ENCODE measurements at regions not wholly inside any gene's neighbourhood (a gene's known extent, or its start where the extent isn't known, plus 50 kb on each side); places are given as distances from the start of the nearest gene placed in this dataset.

DNA sequence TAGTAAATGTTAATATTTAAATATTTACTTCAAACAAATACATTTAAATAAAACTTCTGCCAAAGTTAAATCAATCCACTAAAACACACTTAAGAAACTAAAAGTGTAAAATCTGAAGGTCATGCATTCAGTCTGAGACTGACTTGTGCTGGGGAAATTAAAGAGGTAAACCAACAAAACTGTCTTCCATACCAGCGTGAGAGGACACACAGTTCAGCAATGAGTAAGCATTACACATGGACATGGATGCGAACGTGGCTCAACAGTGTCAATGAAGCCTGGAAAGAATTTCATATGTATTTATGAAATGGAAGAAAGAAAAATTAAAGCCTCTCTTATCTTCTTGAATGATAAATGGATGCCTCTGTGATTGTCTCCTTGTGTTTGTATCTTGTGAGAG, 1052.3 kb downstream of the AACS start:
- TF ChIP-seq, protein P1, sequence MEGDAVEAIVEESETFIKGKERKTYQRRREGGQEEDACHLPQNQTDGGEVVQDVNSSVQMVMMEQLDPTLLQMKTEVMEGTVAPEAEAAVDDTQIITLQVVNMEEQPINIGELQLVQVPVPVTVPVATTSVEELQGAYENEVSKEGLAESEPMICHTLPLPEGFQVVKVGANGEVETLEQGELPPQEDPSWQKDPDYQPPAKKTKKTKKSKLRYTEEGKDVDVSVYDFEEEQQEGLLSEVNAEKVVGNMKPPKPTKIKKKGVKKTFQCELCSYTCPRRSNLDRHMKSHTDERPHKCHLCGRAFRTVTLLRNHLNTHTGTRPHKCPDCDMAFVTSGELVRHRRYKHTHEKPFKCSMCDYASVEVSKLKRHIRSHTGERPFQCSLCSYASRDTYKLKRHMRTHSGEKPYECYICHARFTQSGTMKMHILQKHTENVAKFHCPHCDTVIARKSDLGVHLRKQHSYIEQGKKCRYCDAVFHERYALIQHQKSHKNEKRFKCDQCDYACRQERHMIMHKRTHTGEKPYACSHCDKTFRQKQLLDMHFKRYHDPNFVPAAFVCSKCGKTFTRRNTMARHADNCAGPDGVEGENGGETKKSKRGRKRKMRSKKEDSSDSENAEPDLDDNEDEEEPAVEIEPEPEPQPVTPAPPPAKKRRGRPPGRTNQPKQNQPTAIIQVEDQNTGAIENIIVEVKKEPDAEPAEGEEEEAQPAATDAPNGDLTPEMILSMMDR (conservative IDR thresholded peaks at IDR 0.05; ENCODE audit: low read depth in 2 of 2) = no peak
- TF ChIP-seq POLR2AphosphoS5 (IDR thresholded peaks at IDR 0.05; ENCODE audit: low read depth) = no peak
- no peak for TF ChIP-seq CREB1 (CRISPR knock-in tag; IDR thresholded peaks at IDR 0.05; ENCODE audit: low read depth)
- TF ChIP-seq ZNF114 (CRISPR knock-in tag; IDR thresholded peaks at IDR 0.05) = no peak
- TF ChIP-seq, protein P2, sequence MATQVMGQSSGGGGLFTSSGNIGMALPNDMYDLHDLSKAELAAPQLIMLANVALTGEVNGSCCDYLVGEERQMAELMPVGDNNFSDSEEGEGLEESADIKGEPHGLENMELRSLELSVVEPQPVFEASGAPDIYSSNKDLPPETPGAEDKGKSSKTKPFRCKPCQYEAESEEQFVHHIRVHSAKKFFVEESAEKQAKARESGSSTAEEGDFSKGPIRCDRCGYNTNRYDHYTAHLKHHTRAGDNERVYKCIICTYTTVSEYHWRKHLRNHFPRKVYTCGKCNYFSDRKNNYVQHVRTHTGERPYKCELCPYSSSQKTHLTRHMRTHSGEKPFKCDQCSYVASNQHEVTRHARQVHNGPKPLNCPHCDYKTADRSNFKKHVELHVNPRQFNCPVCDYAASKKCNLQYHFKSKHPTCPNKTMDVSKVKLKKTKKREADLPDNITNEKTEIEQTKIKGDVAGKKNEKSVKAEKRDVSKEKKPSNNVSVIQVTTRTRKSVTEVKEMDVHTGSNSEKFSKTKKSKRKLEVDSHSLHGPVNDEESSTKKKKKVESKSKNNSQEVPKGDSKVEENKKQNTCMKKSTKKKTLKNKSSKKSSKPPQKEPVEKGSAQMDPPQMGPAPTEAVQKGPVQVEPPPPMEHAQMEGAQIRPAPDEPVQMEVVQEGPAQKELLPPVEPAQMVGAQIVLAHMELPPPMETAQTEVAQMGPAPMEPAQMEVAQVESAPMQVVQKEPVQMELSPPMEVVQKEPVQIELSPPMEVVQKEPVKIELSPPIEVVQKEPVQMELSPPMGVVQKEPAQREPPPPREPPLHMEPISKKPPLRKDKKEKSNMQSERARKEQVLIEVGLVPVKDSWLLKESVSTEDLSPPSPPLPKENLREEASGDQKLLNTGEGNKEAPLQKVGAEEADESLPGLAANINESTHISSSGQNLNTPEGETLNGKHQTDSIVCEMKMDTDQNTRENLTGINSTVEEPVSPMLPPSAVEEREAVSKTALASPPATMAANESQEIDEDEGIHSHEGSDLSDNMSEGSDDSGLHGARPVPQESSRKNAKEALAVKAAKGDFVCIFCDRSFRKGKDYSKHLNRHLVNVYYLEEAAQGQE (IDR thresholded peaks at IDR 0.05; ENCODE audit: unreplicated experiment) = no peak
- no peak for TF ChIP-seq EZH2 (IDR thresholded peaks at IDR 0.05; ENCODE audit: low read depth, unreplicated experiment)
- no peak for TF ChIP-seq JUNB (IDR thresholded peaks at IDR 0.05; ENCODE audit: unreplicated experiment)
- no peak for TF ChIP-seq EZH2phosphoT487 (IDR thresholded peaks at IDR 0.05; ENCODE audit: unreplicated experiment)
